GM21367 (cell line): ENCODE measurements at regions not wholly inside any gene's neighbourhood (a gene's known extent, or its start where the extent isn't known, plus 50 kb on each side); places are given as distances from the start of the nearest gene placed in this dataset.
"Not testable (repeated sequence)": the region's sequence is repeated elsewhere in the genome, so short reads cannot be mapped to it uniquely, and the experiment has no call there.

Experiments
- ATAC-seq: cut with Tn5 transposase; IDR thresholded peaks from one replicate; pipeline ENCODE4 v1.9.1; 2021; ENCODE audit not compliant: unreplicated experiment

DNA sequence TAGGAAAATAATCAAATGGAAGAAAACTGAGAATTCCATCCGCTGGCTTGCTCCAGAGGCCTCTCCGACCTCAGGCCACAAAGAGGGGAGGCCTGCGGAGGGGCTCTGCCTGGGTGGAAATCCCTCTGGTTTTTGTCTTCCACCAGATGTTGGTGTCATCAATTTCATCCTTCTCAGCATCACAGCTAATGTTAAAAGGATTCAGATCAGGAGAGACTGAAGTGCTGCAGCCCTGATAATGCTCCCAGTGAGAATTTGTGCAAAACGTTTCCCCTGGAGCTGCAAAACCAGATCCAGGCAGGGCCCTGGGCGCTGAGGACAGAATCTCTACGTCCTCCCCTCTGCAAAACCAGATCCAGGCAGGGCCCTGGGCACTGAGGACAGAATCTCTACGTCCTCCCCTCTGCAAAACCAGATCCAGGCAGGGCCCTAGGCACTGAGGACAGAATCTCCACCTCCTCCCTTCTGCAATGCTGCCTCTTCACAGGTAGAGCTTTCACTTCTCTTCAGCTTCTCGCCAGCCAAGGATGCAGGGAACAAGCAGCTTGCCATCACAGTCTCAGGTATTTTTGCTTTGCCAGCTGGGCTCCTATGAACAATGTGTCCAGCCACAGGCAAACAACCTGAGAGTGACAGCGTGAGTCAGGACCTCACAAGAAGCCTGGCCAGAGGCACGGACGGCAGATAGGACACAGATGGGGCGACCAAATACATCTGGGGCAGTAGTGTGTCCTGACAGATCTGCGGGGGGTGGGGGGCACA is 81.2 kb downstream of the TMEM18 start:
- ATAC-seq: no peak

DNA sequence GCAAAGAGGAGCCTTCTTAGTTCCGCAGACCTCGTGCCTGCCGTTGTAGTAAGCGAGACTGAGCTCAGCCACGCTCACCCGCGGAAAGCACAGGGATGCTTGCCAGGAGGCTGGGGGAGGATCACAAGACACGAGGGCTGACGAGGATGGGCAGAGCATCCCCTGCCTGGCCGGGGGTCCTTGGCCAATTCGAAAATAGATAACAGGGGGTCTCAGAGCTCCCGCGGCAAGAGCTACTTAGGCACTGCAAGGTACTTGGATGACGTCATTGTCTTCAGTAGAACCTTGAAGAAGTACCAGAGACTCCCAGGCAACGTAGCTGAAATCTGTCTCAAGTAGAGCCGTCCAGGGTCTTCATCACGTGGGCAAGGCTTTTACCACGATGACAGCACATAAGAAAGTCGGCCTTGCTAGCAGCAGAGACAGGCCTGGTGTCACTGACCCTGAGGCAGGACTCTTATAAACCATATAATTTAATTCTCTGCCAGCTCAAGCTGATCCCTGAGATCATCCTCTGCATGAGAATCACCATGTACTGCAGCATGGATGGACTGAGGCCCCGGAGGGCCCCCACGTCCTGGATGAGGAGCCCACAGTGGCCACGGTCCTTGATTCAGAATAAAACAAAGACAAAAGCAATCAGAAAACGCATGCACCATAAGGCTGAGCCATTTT is 81.9 kb downstream of the TMEM18 start:
- ATAC-seq: no peak

DNA sequence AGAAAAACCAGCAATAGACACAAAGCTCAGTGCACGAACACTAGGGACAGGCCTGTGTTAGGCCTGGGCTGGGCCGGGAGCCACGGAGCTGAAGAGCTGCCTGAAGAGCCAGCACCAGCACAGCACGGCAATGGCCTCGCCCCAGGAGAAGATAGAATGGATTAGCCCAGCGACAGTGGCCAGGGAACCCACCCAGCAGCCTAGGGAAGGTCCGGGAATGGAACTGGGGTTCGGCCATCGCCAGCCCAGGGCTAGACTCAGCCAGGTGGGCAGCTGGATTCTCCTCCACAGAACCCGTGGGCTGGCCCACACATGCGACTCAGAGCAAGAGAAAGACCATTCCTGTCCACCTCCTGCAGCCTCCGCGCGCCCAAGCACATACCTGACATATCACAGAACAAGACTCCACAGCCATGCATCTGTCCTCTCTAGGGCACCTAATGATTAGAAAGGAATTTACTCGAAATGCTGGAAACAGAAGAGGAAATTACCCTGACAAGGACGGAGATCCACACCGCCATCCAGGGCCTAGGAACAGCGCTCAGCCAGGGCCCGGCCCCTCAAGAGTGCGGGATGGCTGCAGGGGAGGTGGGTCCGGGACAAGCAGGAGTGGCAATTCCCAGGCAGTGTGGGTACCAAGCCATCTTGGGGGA is 82.8 kb downstream of the TMEM18 start:
- ATAC-seq: no peak

DNA sequence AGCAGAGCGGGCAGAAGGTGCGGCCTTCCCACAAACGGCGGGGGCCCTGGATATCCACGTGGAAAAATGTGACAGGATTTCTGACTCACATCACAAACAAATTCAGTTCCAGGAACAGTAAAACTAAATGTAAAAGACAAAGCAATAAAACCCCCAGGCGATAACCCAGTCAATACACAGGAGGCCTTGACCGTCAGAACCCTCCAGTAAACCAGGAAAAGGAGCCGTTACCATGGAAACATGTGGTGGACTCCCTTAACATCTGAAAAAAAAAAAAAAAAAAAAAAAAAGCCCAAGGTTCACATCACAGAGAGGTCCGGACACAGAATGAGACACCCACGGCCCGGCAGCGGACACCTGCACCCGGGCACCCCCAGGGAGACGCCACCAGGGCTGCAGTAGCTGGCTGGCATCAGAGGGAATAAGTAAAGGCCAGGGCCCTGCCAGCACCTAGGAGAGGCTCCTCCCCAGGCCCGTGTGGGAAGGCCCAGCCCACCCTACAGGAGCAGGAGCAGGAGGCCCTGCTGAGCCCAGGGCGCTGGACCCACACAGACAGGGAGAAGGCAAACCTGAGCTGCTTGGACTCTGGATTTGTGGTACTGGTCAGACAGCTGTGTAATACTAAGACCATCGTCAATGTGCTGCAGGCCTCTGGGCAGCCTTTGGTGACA is 83.7 kb downstream of the TMEM18 start:
- no peak for ATAC-seq

DNA sequence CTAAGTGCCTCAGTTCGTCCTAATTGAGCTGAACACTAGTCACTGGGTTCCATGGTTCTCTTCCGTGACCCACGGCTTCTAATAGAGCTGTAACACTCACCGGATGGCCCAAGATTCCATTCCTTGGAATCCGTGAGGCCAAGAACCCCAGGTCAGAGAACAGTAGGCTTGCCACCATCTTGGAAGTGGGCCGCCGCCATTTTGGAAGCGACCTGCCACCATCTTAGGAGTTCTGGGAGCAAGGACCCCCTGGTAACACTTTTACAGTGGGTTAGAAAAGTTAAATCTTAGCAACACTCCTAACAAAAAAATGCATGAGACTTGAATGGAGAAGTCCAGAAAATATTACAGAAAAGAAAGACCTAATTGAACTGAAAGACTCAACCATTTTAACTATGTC is 84.5 kb downstream of the TMEM18 start:
- ATAC-seq: no peak

DNA sequence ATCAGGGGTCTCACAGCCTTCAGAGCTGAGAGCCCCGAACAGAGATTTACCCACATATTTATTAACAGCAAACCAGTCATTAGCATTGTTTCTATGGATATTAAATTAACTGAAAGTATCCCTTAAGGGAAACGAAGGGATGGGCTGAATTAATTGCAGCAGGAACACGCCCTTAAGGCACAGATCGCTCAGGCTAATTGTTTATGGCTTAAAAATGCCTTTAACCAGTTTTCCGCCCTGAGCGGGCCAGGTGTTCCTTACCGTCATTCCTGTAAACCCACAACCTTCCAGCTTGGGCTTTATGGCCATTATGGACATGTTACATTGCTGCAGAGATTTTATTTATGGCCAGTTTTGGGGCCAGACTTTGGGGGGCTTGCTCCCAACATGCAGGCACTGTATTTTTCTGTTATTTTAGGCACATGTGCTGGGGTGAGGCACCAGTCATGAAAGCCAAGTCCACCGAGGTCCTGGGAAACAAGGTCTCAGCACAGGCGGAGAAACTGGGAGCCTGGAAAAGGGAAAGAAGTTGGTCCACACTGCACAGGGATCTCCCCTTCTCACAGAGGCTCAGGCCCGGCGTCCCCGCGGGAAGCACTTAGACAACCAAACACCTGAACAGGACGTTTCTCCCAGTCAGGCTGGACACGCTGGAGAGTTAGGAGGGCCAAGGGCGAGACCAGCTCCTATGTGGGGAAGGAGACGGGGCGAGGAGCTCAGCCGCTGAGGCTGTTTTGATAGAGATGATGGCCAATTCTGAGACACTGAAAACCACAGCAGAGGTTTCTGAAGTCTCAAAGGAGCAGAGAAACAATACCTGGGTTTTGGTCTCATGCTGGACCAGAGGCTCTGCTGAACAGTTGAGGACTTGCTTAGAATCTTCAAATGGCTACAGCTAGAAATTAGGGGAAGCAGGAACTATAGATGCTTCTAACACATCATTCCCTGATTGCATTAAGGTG is 86.7 kb downstream of the TMEM18 start:
- ATAC-seq: no peak

DNA sequence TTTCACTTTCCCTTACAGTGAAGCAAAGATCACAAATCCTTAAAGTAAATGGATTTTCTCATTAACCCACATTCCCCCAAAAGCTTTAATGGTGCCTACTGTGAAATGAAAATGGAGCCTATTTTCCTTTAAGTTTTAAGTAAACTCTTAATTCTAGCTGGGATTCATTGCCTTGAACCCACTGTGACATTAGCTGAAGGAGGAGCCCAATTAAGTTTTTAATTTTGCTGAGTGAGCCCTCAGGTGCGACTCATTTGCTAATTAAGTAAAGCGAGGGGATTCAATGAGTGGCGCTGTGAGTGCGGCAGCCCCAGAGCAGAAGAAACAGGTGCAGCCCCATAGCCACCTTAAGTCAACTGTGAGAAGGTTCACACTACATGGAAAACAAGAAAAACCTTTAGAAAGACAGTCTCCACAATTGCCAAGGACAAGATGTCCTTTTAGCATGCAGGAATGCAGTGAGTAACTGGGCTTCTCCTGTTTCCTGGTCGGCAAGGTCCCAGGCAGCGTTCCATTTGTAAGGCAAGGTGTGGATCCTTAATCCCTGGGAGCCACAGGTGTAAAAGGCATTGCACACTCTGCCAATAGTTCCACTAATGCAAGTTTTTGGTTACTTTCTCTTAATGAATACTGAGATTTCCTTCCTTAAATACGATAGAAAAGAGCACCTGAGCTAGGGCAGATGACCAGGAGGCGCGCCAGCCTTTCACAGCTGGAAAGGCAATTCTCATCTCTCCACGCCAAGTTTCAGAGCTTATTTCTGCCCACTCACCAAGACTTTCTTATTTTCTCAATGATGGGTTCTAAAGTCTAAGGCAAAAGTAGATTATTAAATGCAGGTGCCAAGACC is 87.7 kb downstream of the TMEM18 start:
- ATAC-seq: no peak

DNA sequence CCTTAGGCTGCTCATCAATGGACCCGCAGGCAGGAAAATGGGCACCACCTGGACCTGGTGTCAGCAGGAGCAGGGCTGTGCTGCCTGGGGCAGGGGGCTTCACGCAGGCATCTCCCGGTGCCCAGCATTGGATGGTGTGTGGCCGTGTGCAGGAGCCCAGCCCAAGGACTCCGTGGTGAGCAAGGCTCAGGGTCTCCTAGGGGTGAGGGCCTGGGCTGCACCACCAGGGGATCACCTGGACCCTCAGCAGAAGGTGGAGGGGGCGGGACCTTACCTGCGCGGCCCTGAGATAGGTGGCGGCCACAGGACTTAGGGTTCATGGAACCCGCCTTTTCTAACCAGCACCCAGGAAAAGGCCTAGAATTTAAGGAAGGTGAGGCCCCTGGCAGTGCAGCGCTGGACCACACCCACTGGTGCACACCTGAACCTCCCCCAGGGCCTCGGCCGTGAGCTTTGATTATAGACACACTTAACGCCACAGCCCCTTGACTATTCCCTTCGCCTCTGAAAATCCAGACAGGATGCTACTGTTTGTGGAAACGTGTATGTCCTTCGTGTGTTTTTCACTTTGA is 89.0 kb downstream of the TMEM18 start:
- no peak for ATAC-seq

DNA sequence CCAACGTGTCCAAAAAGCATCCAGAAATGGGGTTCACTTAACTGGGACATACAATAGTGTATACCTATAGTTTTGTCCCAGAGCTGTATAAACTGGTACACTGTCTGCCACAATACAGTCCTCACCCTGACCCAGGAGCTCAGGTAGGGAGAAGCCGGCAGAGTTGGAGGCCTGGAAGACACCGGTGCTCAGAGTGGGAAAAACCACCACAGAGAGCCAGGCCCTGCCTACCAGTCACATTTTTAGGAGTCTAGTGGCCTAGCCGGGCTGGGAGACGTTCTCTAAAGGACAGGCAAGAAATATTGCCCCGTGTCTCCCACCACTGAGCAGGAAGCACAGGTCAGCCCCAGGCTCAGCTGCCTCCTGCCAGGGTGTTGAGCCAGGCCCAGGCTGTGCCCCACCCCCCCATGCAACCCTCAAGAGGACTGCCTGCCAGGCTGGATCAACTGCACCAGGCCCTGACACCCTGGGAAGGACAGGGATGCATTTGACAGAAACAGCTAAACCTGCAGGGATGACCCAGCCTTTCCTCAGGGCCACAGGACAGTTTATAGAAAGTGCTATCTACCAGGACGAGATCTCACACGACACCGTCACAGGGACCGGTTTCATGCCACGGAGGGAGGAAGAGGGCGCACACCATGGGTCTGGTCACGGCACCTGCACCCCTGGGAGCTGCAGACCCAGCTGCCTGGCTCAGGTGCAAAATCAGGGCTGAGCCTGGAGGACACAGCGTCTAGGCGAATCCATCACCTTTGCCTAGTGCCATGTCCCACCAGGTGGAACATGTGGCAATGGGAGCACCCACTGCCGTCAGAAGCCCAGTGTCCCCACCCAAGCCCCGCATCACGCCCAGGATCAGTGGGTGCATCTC is 89.9 kb downstream of the TMEM18 start:
- no peak for ATAC-seq

DNA sequence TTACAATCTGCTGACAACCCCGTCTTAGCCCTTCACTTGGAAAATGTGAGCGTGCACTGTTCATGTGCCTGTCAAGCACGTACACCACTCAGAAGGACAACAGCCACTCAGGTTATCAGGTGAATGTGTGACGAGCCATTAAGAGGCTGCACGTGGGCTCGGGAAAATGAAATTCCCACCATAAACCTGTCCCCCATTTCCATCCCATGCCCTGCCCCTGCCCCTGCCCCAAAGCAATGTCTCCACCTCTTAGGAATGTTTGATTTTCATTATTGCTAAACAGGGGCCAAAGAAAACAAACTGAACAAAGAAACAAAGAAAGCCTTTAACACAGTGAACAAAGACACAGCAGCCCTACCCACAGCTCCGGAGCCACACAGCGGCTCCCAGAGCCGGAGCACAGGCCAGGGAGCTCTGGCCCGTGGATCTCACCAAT is 90.5 kb downstream of the TMEM18 start:
- ATAC-seq: no peak

DNA sequence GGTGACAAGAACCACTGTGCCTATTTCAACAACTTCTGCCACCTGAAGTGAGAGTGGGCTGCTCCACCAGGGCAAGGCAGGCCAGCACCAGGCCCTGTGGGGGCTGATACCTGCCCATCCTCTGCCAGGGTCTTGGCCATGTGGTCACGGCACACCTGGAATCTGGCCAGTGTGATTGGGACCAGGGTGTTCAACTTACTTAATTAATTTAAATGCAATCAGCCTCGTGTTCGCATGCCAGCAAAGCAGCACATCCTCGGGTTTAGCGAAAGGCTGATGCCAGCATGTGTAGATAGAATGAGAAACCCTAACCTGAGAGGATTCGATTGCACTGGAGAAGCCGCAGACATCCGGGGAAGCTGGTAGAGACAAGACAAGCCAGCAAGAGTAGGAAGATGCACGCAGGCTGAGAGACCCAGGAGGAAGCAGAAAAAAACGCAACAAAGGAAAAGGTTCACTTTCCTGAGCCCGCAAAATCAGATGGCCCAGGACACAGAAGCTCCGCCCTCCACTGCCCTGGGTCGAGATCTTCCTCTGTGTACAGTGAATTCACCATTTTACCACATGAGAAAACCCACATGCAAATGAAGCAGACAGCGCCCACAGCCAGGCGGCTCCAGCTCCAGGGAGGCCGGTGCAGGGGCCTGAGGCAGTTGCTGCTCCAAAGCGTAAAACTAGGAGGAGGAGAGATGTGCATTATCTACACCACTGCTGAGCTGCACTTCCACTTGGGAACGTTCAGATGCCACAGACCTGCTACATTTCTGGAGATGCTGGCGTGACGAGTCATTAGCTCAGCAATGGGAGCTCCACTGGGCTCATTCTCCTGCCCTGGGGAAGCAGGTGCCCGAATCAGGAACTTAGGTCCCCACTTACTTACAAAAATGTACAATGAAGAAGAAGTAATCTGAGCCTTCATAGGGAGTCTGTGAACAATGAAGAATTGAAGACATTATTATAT is 92.1 kb downstream of the TMEM18 start:
- ATAC-seq: peak; percentile 99

DNA sequence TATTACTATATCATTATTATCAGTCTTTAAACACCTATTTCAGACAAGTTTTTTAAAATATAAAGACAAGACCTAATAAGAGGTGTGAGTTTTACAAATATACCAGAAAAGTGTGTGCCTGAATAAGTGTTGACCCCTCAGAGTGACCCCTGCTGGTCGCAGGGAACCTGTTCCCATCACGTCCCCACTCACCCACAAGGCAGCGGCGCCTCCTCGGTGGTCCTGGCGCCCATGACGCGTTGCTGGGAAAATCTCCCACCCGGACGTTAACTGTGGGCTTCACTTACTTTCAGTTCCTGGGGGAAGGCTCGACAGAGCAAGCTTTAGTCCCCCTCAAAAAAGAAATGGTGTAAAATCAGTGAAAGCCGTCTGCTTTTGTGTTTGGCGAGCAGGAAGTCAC is 93.5 kb downstream of the TMEM18 start:
- ATAC-seq: no peak

DNA sequence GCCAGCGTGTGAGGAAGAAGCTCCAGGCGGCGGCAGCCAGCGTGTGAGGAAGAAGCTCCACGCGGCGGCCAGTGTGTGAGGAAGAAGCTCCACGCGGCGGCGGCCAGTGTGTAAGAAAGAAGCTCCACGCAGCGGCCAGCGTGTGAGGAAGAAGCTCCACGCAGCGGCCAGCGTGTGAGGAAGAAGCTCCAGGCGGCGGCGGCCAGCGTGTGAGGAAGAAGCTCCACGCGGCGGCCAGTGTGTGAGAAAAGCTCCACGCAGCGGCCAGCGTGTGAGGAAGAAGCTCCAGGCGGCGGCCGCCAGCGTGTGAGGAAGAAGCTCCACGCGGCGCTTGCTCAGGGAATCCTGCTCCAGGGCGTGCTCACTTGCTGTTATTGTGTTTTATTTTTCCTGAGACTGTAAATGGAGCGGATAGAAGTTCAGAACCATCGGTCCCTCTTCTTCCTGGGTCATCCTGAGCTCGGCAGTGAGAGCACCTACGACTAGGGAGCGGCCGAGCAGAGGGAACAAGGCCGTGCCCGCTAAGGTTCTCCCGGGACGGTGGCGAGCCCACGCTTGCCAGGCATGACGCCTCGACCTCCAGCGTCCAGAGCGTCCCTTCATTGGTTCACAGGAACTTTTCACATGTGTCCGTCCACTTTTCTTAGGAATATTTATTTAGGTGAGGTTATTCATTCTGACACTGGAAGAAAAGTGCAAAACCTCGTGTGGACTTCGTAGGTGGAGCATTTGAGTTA is 94.2 kb downstream of the TMEM18 start:
- ATAC-seq: no peak

DNA sequence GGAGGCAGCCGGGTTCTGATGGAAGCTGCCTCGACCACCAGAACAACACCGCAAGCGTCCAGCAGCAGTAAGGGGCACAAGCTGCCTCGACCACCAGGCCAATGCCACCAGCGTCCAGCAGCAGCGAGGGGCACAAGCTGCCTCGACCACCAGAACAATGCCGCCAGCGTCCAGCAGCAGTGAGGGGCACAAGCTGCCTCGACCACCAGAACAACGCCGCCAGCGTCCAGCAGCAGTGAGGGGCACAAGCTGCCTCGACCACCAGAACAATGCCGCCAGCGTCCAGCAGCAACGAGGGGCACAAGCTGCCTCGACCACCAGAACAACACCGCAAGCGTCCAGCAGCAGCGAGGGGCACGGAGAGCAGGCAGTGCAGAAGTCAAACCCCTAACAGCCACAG is 94.9 kb downstream of the TMEM18 start:
- ATAC-seq: not testable (repeated sequence)

DNA sequence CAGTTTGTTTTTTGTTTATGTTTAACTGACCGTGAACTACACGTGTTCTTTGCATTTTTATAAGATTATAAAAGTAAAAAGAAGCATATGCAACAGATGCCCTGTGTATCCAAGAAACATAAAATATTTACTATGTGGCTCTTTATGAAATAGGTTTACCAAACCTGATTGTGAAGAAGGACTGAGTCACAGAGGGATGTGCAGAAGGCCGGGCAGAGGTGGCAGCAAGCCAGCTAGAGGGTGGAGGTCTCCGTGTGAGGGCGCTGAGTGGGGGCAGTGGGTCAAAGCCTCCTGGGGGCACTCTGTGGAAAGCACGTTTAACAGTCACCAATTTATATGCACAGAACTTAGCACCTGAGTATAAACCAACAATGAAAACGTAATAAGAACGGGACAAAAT is 97.2 kb downstream of the TMEM18 start:
- no peak for ATAC-seq

DNA sequence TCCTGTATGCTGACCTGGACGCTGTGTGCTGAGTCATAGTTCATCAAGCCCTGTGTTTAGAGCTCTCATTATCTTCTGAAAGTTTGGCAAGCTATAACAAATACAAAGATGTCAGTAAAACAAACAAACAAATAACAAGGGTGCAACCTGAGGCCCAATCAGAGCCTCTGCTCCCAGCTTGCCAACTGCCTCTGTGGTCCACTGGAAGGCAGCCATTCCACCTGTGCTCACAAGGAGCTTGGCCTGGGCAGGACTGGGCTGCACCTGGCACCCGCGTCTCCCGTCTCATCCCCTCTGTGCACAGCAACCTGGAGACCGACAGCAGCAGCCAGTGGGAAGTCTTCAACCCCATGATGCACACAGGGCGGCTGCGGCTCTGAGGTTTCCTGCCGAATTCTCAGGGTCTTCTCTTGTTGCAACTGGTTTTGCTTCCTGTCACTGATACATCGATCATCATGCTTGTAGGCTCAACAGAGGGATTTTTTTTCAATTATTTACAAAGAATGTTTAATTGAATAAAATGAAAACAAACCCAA is 97.8 kb downstream of the TMEM18 start:
- no peak for ATAC-seq
